Neural cell (in vitro differentiated cells): ENCODE measurements at regions not wholly inside any gene's neighbourhood (a gene's known extent, or its start where the extent isn't known, plus 50 kb on each side); places are given as distances from the start of the nearest gene placed in this dataset.

Experiments
- CTCF ChIP-seq: fragments of 450-650 bp; IDR thresholded peaks from 2 replicates; pipeline ENCODE4 v1.5.1; 2014; ENCODE audit warnings: antibody characterized with exemption, mild to moderate bottlenecking, moderate library complexity; ENCODE audit not compliant: poor library complexity, severe bottlenecking
- EZH2 ChIP-seq: fragments of 200-600, 300-800 bp; shearing (Covaris generic), sonication (generic); IDR thresholded peaks from 2 replicates; pipeline ENCODE4 v1.6.1; 2014; ENCODE audit warnings: antibody characterized with exemption, low read length, borderline replicate concordance, mild to moderate bottlenecking; ENCODE audit not compliant: insufficient read depth, poor library complexity, severe bottlenecking
- POLR2AphosphoS5 ChIP-seq: IDR thresholded peaks from 2 replicates; pipeline ENCODE4 v1.6.1; 2012
- RAD21 ChIP-seq: fragments of 450-650 bp; conservative IDR thresholded peaks from 2 replicates; pipeline ENCODE4 v1.6.1; 2014; ENCODE audit warnings: antibody characterized with exemption, mild to moderate bottlenecking, moderate library complexity
- REST ChIP-seq: IDR thresholded peaks from 2 replicates; pipeline ENCODE4 v1.6.1; 2012; ENCODE audit warnings: borderline replicate concordance
- TAF1 ChIP-seq: IDR thresholded peaks from 2 replicates; pipeline ENCODE4 v1.6.1; 2012; ENCODE audit warnings: low read depth

GRCh38 chr12:105699209-105699608 is 368.7 kb downstream of the C12orf75 start:
- TF ChIP-seq REST (no peak), CTCF (no peak), RAD21 (no peak), EZH2 (no peak), POLR2AphosphoS5 (no peak), TAF1 (no peak)
